ENCODE measurements at regions not wholly inside any gene's neighbourhood (a gene's known extent, or its start where the extent isn't known, plus 50 kb on each side); places are given as distances from the start of the nearest gene placed in this dataset.

- no peaks in the 10 kb centered on the region for H3K9me3 ChIP-seq
- TF ChIP-seq, protein P1, sequence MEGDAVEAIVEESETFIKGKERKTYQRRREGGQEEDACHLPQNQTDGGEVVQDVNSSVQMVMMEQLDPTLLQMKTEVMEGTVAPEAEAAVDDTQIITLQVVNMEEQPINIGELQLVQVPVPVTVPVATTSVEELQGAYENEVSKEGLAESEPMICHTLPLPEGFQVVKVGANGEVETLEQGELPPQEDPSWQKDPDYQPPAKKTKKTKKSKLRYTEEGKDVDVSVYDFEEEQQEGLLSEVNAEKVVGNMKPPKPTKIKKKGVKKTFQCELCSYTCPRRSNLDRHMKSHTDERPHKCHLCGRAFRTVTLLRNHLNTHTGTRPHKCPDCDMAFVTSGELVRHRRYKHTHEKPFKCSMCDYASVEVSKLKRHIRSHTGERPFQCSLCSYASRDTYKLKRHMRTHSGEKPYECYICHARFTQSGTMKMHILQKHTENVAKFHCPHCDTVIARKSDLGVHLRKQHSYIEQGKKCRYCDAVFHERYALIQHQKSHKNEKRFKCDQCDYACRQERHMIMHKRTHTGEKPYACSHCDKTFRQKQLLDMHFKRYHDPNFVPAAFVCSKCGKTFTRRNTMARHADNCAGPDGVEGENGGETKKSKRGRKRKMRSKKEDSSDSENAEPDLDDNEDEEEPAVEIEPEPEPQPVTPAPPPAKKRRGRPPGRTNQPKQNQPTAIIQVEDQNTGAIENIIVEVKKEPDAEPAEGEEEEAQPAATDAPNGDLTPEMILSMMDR (IDR thresholded peaks at IDR 0.05), result no peak
- no peak for TF ChIP-seq POLR2A (IDR thresholded peaks at IDR 0.05)
- no peak for TF ChIP-seq POLR2AphosphoS5 (IDR thresholded peaks at IDR 0.05)
- no peak for TF ChIP-seq EP300 (IDR thresholded peaks at IDR 0.05)
- 79 to 84% methylated on average over 2 of the region's 2 CpGs for WGBS, 2 donors
- DNase-seq (no peak), ATAC-seq (ENCODE audit: low FRiP score in 2 of 2) (no peak)
- no peaks in the 10 kb centered on the region for H3K36me3 ChIP-seq
- H3K27ac ChIP-seq, result no peak overlapping the region
- no peaks in the 10 kb centered on the region for H3K27me3 ChIP-seq
- H3K4me1 ChIP-seq, result no peaks in the 10 kb centered on the region
- H3K4me3 ChIP-seq, result no peak overlapping the region
Measured at GRCh38 chr5:171713152-171713551, 72.5 kb upstream of the SMIM23 start.

- no peaks in the 10 kb centered on the region for H3K9me3 ChIP-seq
- 78 to 90% methylated on average over 2 of the region's 2 CpGs for WGBS, 2 donors
- DNase-seq (no peak), ATAC-seq (ENCODE audit: low FRiP score in 2 of 2) (no peak)
- TF ChIP-seq POLR2AphosphoS5 (IDR thresholded peaks at IDR 0.05), result no peak
- no peak for TF ChIP-seq EP300 (IDR thresholded peaks at IDR 0.05)
- TF ChIP-seq POLR2A (IDR thresholded peaks at IDR 0.05), result no peak
- TF ChIP-seq, protein P1 (IDR thresholded peaks at IDR 0.05), result no peak
- H3K36me3 ChIP-seq, result no peaks in the 10 kb centered on the region
- H3K27me3 ChIP-seq, result no peaks in the 10 kb centered on the region
- no peaks in the 10 kb centered on the region for H3K4me1 ChIP-seq
- H3K4me3 ChIP-seq, result no peak overlapping the region
- no peak overlapping the region for H3K27ac ChIP-seq
Measured at GRCh38 chr5:171714261-171714660, 71.4 kb upstream of the SMIM23 start.

- Histone ChIP-seq H3K4me1 (no peaks in the 10 kb centered on the region), H3K27ac (no peak overlapping the region), H3K36me3 (no peaks in the 10 kb centered on the region), H3K4me3 (no peak overlapping the region), H3K27me3 (no peaks in the 10 kb centered on the region), H3K9me3 (no peaks in the 10 kb centered on the region)
- ATAC-seq (ENCODE audit: low FRiP score in 2 of 2) (no peak), DNase-seq (no peak)
- TF ChIP-seq, protein P1 (IDR thresholded peaks at IDR 0.05), result no peak
- TF ChIP-seq POLR2AphosphoS5 (IDR thresholded peaks at IDR 0.05) (no peak), POLR2A (IDR thresholded peaks at IDR 0.05) (no peak), EP300 (IDR thresholded peaks at IDR 0.05) (no peak)
- 90 to 100% methylated on average over 1 of the region's 1 CpG for WGBS, 2 donors
Measured at GRCh38 chr5:171714851-171715250, 70.8 kb upstream of the SMIM23 start.

DNA sequence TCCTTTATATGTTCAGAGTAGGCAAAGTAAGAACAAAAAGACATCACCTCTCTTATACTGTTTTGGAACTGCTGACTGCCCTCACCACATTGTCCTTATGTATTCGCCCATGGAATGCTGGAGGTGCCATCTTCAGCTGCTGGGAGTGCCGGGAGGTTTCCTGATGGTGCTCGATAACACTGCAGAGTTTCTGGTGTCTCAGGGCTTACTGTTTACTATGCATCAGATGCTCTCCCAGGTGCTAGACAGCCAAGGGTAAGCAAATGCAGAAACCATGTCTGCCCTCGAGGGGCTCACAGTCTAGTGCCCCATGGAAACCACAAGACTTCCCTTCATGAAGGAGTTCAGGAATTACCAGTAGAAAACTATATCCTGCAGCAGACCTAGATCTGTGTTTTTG lies 70.1 kb upstream of the SMIM23 start:
- Histone ChIP-seq H3K27ac (no peak overlapping the region), H3K4me1 (no peaks in the 10 kb centered on the region), H3K4me3 (no peak overlapping the region), H3K36me3 (no peaks in the 10 kb centered on the region), H3K9me3 (no peaks in the 10 kb centered on the region), H3K27me3 (no peaks in the 10 kb centered on the region)
- DNase-seq (no peak), ATAC-seq (ENCODE audit: low FRiP score in 2 of 2) (no peak)
- WGBS, 2 donors, result 78 to 83% methylated on average over 4 of the region's 4 CpGs
- TF ChIP-seq, protein P1 (IDR thresholded peaks at IDR 0.05), result no peak

DNA sequence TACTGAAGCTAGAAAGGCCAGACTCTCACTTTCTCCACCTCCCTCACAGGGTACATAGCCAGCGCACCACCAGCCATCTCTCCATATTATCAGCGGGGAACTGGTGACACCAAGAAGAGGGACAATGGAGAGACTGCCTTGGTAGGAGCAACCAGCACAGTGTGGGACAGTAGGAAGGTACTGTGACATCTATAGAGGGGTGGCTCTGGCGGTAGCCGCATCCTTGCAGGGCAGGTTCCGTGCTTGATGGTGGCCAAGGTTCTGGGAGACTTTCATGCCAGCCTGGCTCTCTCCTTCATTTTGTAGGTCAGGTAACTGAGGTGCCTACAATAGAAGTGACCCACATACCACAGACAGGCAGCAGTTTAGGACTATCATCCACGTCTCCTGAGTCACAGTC lies 65.5 kb upstream of the SMIM23 start:
- WGBS, 2 donors, result 90 to 93% methylated on average over 5 to 6 of the region's 6 CpGs
- no peak overlapping the region for H3K4me3 ChIP-seq
- H3K27me3 ChIP-seq, result no peaks in the 10 kb centered on the region
- DNase-seq (no peak), ATAC-seq (ENCODE audit: low FRiP score in 2 of 2) (no peak)
- H3K27ac ChIP-seq, result no peak overlapping the region
- H3K9me3 ChIP-seq, result no peaks in the 10 kb centered on the region
- H3K36me3 ChIP-seq, result no peaks in the 10 kb centered on the region
- no peaks in the 10 kb centered on the region for H3K4me1 ChIP-seq
- TF ChIP-seq POLR2AphosphoS5 (IDR thresholded peaks at IDR 0.05) (no peak), POLR2A (IDR thresholded peaks at IDR 0.05) (no peak), EP300 (IDR thresholded peaks at IDR 0.05) (no peak)
- TF ChIP-seq, protein P1 (IDR thresholded peaks at IDR 0.05), result no peak
